Fibroblast of skin of scalp (primary cell): ENCODE measurements at regions not wholly inside any gene's neighbourhood (a gene's known extent, or its start where the extent isn't known, plus 50 kb on each side); places are given as distances from the start of the nearest gene placed in this dataset.
"Not testable (repeated sequence)": the region's sequence is repeated elsewhere in the genome, so short reads cannot be mapped to it uniquely, and the experiment has no call there.

ENCODE experiments used
- DNase-seq: peaks from one replicate; pipeline ENCODE4 v3.0.0-alpha.2; 2013

DNA sequence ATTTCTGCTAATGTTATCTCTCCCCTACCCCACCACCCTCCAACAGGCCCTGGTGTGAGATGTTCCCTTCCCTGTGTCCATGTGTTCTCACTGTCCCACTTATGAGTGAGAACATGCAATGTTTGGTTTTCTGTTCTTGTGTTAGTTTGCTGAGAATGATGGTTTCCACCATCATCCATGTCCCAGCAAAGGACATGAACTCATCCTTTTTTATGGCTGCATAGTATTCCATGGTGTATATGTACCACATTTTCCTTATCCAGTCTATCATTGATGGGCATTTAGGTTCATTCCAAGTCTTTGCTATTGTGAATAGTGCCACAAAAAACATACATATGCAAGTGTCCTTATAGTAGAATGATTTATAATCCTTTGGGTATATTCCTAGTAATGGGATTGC is 104.5 kb downstream of the ZNF33B start:
- DNase-seq = not testable (repeated sequence)

DNA sequence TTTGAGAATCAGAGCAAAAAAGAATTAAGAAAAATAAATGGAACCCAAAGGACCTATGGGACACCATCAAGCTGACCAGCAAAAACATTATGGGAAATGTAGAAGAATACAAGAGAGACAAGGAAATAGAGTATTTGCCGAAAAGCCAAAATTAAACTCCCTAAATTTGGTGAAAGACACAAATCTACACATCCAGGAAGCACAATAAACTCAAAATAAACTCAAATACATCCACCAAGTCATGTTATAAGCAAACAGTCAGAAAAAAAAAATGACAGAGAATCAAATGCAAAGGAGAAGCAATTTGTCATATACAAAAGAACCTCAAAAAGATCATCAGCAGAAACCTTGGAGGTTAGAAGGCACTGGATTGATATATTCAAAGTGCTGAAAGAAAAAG is 105.4 kb downstream of the ZNF33B start:
- DNase-seq = no peak

DNA sequence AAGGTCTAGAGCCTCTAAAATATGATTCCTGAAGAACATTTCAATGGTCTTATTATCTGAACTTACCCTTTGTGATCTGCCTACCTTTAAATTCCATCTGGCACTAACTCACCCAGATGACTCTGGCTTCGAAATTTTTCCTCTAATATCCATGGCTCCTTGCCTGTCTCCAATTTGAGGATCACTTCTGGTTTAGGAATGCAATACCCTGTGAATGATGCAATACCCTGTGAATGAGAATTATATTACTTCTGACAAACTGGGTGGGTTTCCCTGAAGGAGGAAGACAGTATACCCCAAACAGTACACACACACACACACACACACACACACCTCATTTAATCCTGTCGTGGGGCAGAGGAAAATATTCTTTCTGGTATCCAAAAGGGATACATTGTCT is 115.3 kb downstream of the ZNF33B start:
- DNase-seq = no peak

DNA sequence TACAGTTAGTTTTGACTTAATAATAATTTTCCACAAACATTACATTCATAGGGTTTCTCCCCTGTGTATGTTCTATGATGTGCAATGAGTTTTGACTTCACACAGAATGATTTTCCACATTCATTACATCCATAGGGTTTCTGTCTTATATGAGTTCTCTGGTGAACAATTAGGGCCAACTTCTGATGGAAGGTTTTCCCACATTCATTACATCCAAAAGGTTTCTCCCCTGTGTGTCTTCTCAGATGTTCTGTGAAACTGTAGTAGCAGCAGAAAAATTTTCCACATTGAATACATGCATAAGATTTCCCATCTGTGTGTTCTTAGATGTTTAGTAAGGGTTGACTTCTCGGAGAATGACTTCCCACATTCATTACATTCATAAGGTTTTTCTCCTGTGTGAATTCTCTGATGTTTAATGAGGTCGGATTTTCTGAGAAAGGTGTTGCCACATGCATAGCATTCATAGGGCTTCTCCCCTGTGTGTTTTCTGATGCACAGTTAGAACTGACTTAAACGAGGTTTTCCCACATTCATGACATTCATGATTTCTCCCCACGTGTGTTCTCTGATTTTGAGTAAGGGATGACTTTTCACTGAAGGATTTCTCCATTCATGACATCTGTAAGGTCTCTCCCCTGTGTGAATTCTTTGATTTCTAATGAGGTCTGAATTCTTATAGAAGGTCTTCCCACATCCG is 118.5 kb downstream of the ZNF33B start:
- no peak for DNase-seq

DNA sequence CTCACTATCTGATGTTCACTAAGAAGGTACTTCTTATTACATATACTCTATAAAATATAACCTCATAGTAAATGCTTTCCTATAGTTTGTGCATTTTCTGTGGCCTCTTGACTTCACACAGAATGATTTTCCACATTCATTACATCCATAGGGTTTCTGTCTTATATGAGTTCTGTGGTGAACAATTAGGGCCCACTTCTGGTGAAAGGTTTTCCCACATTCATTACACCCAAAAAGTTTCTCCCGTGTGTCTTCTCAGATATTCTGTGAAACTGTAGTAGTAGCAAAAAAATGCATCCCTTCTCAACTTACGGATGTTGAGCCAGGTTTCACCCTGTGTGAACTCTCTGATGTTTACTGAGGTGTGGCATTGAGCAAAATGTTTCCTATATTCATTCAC is 119.3 kb downstream of the ZNF33B start:
- DNase-seq = no peak

DNA sequence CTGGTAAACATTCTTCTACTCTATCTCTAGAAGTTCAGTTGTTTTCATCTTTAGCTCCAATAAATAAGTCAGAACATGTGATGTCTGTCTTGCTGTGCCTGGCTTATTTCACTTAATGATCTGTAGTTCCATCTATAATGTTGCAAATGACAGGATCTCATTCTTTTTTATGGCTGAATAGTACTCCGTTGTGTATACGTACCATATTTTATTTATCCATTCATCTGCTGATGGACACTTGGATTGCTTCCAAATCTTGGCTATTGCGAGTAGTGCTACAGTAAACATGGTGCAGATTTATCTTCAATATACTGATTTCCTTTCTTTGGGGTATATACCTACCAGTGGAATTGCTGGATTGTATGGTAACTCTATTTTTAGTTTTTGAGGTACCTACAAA is 124.4 kb downstream of the ZNF33B start:
- DNase-seq = no peak

DNA sequence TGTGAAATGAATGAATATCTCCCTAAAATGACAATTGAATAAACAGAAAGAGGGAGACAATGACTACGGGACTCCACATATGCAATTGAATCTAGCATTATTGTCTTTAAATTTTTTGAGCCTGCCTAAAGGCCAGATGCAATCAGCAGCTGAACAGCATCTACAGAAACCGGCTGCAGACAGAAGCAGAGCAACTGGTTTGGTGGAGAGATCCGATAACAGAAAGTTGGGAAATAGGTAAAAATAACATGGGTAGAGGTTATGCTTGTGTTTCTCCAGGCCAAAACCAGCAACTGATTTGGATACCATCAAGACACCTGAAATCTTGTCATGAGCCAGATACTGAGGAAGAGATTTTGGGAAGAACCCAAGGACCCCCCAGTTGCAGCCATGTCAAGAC is 146.6 kb downstream of the ZNF33B start:
- DNase-seq = no peak

DNA sequence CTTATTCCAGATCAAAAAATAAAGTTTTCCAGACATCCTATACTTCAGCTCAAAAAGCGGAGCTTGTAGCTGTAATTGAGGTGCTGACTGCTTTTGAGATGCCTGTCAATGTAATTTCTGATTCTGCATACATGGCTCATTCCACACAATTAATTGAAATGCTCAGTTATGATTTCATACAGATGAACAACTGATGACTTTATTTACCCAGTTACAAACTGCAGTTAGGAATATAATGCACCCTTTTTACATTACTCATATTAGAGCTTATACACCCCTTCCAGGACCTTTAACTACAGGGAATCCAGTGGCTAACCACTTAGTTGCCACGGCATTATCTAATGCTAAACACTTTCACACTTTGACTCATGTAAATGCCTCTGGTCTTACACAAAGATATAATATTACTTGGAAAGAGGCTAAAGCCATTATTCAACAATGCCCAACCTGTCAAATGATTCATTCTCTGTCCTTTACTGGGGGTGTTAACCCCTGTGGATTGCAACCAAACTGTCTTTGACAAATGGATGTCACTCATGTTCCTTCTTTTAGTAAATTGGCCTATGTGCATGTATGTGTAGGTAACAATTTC is 147.3 kb downstream of the ZNF33B start:
- peak; percentile 28 for DNase-seq

DNA sequence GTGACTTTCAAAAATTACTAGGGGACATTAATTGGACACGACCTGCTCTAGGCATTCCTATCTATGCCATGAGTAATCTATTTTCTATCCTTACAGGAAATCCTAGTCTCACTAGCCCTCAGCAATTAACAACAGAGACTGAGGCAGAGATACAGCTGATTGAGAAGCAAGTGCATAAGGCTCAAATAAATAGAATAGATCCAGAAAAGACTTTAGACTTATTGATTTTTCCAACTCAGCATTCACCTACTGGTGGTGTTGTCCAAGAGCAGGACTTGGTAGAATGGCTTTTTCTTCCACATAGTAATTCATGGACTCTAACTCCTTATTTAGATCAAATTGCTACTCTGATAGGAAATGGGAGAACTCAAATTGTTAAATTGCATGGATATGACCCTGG is 148.0 kb downstream of the ZNF33B start:
- DNase-seq = no peak

DNA sequence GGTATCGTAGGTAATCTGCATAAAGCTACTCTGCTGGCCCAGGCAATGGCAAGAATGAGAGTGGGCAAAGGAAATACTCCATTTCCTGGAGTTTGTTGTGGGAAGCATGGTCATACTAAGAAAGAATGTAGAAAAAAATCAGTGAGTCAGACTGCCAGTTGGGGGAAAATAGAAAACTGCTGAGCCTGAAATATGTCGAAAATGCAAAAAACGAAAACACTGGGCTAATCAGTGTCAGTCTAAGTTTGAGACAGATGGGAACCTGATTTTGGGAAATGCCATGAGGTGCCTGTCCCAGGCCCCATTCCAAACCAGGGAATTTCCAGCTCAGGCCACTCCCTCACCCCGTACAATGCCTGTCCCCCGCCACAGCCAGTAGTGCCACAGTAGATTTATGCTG is 150.0 kb downstream of the ZNF33B start:
- DNase-seq = peak; percentile 62

DNA sequence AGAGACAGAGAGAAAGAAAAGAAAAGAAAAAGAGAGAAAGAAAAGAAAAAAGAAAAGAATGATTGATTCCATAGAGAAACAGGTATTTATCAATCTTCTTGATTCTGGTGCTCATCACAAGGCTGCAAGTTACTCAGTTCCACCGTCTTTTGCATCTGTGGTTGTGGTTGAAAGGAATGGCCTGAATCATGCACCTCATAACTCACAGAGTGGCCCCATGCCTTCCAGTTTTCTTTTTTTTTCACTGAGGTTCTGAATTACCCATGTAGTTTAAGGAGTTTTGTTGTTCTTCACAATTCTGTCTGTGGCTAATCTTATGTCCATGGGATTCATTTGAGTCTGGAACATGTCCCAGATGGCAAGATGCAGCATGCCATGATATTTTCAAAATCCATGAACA is 156.0 kb downstream of the ZNF33B start:
- DNase-seq = peak; percentile 20

DNA sequence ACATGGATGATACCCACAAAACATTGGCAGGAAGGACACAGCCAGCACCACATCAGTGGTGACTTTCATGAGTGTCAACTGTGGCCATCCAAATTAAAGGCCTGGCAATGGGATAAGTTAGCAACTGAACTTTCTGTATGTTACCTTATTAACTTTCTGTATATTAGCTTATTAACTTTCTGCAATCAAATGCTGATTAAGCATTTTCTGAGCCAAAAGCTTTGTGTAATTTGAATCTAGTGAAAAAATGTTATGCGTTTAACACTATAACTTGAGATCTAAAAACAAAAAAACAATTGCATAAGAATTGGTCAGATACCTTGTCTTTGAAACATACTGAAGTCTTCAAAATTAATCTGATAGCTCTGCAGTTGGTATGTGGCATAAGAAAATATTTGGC is 159.3 kb downstream of the ZNF33B start:
- DNase-seq = no peak

DNA sequence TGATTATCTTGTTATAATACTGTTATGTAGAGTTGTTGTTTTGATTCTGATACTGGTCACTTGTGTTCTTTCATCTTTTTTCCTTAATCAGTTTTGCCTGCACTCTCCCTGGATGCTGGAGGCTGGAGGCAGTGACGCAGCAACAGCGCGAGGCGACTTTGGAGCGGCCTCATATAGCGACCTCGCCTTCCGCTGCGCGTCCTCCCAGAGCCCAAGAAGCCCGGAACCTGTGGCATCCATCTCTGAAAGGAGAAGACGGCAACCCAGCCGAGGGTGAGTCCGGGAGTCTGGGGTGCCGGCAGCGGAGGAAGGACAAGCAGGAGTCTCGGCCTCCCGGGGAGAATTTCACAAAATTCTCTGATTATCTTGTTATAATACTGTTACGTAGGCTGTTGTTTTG is 161.2 kb downstream of the ZNF33B start:
- DNase-seq = no peak

DNA sequence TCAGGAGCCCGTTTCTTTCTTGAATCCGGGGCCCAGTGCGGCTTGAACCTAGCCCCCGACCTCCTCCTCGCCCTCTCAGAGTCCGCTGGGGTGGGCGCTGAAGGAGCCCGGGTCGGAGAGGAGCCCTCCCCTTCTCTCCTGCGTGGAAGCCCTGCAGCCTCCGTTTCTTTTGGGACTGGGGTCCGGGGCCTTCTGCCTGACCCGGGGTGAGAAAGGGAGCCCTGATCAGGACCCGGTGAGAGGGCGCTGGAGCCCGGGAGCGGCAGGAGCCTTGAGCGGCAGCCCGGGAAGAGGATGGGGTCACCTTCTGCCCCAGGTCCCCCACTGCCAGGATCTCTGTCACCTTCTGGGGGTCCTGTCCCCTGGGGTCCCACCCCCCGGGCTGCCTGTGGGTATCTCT is 162.3 kb downstream of the ZNF33B start:
- no peak for DNase-seq

DNA sequence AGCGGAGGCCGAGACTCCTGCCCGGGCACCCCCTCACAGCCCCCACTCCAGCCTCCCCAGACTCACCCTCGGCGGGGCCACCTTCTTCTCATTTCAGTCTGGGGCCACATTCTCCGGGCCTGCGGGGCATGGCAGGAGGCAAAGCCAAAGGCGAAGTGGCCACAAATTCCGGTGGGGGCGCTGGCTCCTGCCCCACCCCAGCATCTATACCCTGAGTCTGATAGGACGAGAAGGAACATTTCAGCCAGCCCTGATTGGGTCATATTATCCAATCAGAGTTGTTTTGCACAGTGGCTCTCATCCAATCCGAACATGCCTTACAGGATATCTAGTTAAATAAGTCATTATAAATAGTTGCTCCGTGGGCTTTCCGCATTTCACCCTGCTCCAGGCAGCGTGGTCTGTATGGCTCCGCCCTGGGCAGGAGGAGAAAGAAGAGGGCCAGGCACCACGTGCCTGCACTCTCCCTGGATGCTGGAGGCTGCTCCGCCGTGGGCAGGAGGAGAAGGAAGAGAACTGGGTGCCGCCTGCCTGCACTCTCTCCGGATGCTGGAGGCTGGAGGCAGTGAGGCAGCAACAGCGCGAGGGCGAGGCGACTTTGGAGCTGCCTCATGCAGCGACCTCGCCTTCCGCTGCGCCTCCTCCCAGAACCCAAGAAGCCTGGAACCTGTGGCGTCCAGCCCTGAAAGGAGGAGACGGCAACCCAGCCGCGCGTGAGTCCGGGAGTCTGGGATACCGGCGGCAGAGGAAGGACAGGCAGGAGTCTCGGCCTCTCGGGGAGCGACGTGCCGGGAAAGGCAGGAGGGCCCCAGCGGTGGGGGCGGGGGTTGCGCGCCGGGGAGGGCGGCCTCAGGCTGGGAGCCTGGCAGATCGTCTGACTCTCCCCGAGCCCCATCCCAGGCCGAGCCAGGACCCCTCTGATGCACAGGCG is 162.9 kb downstream of the ZNF33B start:
- DNase-seq = peak; percentile 35

DNA sequence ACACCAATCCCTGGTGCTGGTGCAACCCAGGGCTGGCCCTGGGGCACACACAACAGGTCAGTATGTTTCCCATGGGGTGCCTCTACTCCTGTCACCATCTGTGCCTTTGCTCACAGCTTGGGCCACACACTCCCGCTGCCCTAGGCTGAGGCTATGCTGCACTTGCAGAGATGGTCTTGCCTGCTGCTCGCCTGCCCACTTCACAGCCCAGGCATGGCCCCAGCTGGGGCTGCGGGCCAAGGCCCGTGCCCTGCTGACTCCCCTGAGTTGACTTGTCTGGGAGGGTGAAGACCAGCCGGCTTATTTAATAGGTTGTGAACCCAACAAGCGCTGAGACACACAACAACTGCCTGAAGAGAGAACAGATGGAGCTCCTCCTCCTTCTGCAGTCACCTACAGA is 184.1 kb downstream of the ZNF33B start:
- DNase-seq = no peak

DNA sequence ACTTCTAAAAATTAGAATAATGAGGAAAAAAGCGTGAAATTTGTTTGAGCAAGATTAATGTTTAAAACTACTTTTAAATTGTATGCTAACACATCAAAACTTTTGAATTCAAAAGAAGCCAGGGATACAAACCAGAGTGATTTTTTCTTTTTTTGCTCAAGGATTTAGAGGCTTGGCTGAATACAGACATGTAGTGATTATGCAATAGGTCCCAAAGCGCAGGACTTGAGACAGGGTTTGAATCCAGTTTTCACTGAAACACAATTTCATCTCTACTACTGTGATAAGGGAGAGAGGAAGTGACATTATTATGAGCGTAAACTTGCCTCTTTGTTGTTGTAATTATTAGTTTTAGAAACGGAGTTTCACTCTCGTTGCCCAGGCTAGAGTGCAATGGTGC is 207.3 kb downstream of the ZNF33B start:
- DNase-seq = no peak

DNA sequence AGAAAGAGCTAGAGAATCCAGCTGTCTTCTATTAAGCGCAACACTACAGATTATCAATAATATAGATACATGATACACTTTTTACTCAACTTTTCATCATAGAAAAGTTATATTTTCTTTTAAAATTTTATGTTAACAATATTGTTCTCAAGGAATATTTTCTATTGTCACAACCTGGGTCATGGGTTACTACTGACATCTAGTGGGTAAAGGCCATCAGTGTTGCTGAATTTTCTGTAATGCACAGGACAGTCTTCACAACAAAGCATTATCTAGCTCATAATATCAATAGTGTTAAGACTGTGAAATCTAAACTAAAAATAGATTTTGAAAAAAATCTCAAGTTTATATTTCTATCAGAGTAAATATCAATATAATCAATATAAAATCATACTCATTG is 209.8 kb downstream of the ZNF33B start:
- DNase-seq = no peak

DNA sequence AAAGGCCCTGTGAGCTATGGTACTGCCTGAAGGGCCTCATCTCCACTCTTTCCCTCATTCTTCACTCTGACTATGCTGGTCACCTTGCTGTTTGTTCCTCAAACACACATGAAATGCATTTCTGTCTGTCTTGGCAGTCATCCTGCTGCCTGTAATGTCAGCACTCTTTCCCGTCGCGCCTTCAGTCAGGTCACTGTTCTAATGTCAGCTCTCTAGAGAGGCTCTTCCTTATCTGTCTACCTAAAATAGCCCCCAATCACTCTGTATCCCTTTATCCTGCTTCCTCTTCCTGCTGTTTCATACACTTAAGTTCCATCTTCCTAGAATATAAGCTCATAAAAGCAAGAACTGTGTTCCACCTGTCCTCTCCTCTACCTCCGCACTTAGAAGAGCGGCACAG is 215.5 kb downstream of the ZNF33B start:
- DNase-seq = no peak

DNA sequence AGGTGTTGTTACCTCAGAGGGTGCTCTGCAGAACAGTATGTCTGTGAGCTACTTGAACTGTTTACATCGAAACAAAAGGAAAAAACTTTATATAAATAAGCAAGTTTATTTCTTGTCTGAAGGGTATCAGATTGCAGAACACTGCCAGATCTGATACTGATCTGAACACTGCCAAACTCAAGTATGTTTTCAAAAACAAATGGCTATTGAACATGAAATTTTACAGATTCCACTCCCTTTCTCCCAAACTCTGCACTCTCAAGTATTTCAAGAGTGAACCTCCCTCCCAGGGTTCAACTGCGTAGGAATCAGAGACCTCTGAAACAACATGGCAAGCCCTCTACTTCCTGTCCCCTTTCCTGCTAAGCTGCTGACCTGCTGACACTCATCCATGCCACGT is 216.6 kb downstream of the ZNF33B start:
- no peak for DNase-seq

DNA sequence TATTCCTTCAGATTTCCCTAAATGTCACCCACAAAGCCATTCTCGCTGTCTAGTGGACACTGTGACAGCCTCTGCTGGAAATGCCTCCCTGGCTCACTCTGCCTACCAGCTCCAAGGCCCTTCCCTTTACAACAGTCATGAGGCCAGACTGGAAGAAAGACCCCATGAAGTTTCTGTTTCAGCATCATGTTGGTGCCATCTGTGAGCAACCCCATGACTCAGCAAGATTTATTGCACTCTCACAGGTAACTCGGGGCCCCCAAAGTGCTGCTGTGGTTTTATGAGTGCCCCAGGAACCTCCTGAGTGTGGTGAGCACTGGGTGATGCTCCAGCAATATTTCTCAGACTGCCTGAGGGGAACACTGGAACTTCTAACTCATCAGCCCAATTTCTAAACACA is 218.6 kb downstream of the ZNF33B start:
- DNase-seq = no peak

DNA sequence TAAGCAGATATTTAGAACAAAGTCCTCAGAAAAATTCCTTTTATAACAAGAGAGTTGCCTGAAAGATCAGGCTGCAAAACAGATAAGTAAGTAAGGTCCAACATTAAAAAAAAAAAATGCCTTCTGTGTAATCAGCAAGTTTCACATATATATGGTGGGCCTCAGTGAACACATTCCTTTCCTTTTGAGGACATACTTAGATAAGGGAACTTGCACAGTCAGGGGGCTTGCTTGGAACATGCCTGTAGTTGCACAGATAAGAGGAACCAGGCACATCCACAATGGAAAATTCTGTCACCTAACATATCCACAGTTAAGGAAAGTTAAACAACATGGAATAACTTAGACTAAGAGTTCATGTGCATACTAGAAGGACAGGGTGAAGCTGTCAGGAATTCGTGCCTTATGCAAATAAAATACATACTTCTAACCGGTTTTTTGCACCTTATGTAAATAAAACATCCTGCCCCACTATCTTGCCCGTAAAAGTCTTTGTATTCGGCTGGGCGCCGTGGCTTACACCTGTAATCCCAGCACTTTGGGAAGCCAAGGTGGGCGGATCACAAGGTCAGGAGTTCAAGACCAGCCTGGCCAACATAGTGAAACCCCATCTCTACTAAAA is 257.3 kb downstream of the ZNF33B start:
- DNase-seq = no peak

DNA sequence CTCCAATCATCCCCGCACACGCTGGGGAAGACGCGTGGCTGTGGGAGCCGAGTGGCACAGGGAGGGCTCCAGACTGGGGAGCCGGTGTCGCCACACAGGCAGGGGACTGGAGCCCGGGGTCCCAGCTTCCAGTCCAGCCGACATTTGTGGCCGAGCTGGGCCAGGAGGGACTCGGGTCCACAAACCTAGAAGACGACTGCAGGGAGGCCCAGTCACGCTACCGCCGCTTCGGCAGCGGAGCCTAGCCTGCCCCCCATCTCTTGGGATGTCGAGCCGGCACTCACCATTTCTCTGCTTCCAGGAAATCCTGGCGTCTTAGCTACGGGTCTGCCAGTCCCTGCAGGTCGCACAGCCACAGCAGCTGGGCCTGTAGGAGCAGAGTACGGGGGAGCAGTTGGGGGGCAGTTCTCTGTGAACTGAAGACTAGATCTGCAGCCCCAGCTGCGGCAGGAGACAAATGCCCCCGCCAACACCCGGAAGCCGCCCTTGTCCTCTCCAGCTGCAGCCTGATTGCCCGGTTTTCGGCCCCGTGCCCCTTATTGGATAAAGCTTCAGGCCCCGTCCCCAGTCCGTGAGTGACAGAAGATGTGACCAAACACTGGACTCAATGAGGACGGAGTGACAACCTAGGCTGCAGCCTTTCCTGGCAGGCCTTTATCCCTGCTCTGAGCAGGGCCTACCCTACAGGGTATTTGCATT is 270.7 kb downstream of the ZNF33B start:
- peak; percentile 88 for DNase-seq
